NCI-H2107 treated with DMSO at 0.1 percent for 48 hours (cell line): ENCODE measurements at regions not wholly inside any gene's neighbourhood (a gene's known extent, or its start where the extent isn't known, plus 50 kb on each side); places are given as distances from the start of the nearest gene placed in this dataset.
A peak's percentile ranks its signal among the peaks of the same experiment; 100 is the strongest.

ENCODE experiments used
- DNase-seq: peaks from one replicate; lab custom pipeline; 2025; ENCODE audit not compliant: unreplicated experiment; lab: John Stamatoyannopoulos, UW

DNA sequence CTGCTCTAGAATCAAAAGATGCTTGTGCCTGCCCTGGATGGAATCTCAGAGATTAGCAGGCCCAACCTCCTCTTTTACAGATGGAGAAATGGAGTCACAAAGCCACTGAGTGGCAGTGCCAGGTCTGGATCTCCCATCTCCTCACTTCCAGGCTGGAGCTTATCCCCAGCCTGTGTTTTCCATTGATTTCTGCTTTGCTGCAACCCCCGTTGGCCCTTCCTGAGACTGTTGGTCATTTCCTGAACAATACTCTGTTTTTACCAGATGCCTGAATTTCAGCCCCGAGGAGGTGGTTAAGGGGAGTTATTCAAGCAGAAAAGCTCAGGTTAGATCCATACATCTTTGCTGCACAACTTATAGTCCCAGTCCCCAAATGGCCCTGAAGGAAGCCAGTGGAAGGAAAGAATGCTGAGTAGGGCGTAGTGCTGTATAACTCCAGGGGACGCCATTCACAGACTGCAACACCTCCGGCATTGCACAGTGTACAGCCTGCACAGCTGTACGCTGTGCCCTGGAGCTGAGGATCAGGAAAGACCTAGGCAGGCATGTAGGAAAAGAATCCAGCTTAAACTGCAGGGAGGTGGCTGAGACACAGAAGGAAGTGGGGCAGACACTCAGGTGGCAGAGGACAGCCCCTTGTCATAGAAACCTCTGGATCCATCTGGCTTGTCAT is 77.5 kb downstream of the RPLP1 start:
- DNase-seq: no peak

- DNase-seq: no peak
Measured at GRCh38 chr15:69530991-69531664, 78.5 kb downstream of the RPLP1 start.

DNA sequence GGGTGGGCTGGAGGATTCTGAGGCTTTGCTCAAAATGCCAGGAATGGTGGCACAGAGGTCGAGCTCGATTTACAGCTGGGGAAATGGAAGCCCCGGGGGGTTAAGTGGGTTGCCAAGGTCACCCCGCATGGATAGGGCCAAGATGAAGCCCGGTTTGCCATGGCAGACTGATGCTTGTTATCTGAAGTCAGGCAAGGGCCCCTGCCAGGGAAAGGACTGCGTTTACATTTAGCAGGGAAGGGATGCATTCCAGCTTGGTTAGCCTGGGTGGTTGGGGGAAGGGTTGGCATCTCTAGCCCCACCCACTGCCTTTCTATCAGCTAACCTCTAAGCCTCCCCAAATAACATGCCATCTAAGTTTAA is 79.0 kb downstream of the RPLP1 start:
- no peak for DNase-seq

- DNase-seq: no peak
Measured at GRCh38 chr15:69532066-69532465, 79.4 kb downstream of the RPLP1 start.

GRCh38 chr15:69532856-69533255 is 80.2 kb downstream of the RPLP1 start:
- no peak for DNase-seq

- DNase-seq: no peak
Measured at GRCh38 chr15:69533522-69533921, 80.9 kb downstream of the RPLP1 start.

- DNase-seq: no peak
Measured at GRCh38 chr15:69535101-69535638, 82.6 kb downstream of the RPLP1 start.

DNA sequence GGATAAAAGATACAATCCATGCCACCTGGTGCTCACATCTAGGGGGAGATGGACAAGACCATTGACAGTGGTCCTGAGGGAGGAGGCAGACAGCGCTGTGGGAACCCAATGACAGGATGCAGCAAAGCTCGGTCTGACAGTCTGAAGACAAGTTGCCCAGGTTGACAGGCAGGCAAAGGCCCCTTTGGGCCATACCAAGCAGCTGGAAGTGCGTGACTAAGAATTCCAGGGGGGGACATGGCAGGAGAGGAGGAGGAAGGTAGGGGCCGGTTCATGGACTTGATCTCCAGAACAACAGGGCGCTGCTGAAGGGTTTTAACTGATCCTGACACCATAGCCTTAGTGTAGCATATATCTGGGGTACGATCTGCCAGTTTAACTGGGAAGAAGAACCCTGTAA is 83.4 kb downstream of the RPLP1 start:
- no peak for DNase-seq

DNA sequence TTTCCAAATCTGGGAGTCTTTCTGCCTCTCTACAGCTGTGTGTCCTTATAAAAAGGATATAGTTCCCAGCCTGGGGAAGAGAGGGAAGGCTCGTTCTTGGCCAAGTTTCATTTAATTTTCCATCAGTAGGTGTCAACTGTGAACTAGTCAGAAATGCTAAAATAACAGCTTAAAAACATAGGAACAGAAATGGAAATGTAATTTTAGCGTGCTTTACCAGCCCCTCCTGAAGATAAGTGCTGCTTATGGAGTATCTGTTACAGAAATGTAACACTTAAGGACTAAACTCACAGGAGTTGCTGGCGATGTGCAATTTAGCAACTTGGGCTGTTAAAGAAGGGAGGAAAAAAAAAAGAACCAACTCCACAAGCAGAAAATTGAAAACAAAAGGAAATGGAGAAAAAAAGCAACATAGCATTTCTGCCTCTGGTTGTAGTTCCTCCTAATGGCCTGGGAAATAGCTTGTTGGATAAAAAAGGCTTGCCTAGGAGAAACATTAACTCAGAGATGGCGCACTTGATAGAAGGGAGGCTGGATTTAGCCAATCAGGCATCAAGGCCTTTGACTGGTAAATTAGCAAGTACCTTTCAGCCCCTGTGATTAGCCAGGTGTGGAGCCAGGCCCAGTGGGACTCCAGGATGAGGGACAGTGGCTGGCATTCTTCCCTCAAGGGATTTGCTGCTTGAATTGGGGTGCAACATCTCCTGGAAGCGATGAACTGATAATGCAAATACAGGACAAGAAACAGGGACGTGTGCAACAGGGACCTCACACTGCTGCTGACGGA is 84.3 kb downstream of the RPLP1 start:
- peak; percentile 20 for DNase-seq

- DNase-seq: no peak
Measured at GRCh38 chr15:69537901-69538300, 85.3 kb downstream of the RPLP1 start.

- no peak for DNase-seq
Measured at GRCh38 chr15:69538379-69538778, 85.8 kb downstream of the RPLP1 start.

DNA sequence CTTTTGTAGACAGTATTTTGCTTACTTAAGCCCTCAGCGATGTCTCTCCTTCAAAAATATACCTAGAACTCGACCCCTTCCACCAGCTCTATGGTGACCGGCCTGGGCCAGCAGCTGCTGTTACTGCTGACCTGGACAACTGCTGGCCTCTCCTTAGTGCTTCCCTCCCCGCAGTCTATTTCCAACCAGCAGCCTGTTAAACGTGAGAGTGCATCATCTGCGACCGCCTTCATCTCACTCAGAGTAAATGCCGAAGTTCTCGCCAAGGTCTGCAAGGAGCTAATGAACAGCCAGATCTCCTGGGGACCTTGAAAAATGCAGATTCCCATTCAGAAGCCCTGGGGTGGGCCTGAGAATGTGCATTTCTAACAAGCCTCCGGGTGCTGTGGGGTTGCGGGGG is 86.7 kb downstream of the RPLP1 start:
- DNase-seq: no peak

GRCh38 chr15:69540622-69541021 is 88.0 kb downstream of the RPLP1 start:
- peak; percentile 44 for DNase-seq

GRCh38 chr15:69542028-69542427 is 89.4 kb downstream of the RPLP1 start:
- no peak for DNase-seq

GRCh38 chr15:69543681-69544364 is 91.2 kb downstream of the RPLP1 start:
- no peak for DNase-seq

DNA sequence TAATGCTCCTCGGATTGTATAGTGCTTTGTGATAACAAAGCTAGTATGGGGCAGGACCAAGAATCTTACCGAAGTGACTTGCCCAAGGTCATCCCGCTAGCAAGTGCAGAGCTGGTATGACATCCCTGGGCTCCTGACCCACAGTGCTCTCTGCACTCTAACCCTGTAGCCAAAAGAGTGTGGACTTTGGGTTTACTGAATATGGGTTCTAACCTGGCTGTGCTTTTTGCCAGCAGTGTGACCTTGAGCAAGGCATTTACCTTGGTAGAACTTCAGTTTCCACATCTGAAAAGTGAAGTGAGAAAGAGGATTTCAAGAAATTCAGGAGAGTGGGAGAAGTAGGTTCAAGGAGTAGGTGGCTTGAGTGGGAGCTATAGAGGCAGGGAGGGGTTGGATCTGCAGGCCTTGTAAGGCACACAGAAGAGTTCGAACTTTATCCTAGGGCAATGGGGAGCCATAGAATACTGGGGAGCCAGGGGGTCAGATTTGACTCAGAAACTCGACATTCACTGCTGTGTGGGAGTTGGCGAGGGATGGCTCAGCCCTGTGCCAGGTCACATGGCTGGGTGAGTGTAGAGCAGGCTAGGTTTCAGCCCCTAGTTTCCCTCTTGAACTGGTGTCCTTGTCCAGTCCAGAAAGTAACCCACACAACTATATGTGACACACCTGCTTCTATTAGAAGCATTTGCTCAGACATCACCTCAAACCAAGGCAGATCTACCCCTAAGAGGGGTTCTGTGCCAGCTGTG is 91.9 kb downstream of the RPLP1 start:
- DNase-seq: no peak

DNA sequence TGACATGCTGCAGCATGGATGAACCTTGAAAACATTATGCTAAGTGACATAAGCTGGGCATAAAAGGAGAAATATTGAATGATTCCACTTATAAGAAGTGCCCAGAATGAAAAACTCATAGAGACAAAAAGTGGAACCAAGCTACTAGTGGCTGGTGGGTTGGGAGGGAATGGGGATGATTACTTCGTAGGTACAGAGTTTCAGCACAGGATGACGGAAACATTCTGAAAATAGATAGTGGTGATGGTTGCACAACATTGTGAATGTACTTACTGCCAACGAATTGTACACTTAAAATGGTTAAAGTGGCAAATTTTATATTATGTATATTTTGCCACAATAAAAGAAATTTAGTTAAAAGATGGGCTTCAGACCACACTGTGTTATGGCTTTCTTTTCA is 93.6 kb downstream of the RPLP1 start:
- DNase-seq: no peak

DNA sequence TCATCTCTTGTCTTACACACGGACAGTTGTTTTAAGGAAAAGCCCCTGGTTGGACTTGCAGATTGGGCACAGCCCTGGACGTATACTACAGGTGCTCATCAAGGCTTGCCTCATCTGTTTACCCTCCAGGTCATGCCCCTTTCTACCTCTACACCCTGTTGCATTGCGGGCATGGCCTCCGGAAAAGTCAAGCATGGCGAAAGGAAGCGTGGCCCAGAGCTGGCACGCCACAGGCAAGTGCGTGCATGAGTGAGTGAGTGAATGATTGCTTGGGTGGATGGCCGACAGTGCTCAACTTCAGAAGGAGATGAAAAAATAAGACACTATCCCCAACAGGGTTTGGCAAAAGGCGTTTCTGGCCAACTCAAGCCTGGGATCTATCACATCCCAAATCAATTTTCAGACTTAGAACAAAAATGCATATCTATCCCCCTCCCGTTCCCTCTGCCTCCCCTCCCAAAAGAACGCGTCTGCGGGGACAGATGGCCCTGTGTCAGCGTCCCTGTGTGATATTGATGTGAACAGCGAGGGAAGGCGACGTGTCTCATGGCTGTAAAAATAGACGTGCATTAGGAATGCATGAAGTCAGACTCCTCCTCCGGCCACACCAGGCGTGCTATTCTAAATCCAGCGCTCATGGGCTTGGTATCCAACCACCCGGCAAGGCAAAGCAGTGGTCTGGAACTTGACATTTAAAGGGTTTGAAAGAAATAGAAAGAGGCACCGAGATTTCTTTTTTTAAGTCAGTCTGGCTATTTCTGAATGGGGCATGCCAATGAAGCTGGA is 96.0 kb downstream of the RPLP1 start:
- DNase-seq: no peak

DNA sequence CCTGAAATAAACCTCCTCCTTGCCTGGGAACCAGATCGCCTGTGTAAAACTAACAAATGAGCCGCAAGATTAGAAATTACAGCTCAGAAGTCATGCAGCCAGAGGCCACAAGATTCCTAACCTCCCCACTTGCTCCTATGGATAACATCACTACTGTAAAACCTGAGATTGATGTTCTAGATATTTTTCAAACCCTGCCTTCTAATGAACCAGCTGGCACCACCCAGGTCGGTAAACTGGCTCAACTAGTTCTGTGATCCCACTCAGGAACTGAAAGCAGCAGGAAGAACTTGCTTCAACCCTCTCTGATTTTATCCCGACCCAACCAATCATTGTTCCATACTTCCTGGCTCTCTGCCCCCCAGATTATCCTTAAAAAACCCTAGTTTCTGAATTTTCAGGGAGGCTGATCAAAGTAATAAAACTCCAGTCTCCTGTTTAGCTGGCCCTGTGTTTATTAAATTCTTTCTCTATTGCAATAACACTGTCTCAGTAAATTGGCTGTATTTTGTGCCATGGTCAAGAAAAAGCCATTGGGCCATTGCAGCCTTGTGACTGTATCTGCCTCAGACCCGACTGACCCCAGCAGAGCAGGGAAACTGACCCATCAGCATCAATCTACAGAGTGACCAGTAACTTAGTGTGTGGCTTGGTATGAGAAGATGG is 98.9 kb downstream of the RPLP1 start:
- DNase-seq: no peak
